OCI-LY1 (cell line): ENCODE measurements at regions not wholly inside any gene's neighbourhood (a gene's known extent, or its start where the extent isn't known, plus 50 kb on each side); places are given as distances from the start of the nearest gene placed in this dataset.

Source experiments
- CTCF ChIP-seq: fragments of 200-600 bp; sonication (generic), shearing (Covaris generic); IDR thresholded peaks from 2 replicates; pipeline ENCODE4 v1.5.1; 2017; ENCODE audit warnings: mild to moderate bottlenecking, antibody characterized with exemption, low read length, moderate library complexity, mixed read lengths
- EZH2 ChIP-seq: fragments of 200-600 bp; sonication (generic), shearing (Covaris generic); IDR thresholded peaks from 2 replicates; pipeline ENCODE4 v1.8.0; 2017; ENCODE audit warnings: borderline replicate concordance, mixed run types, mild to moderate bottlenecking, antibody characterized with exemption, low read length, moderate library complexity, mixed read lengths

- TF ChIP-seq EZH2 (no peak), CTCF (no peak)
Observed at GRCh38 chr2:42846026-42846425, 53.6 kb upstream of the HAAO start.
